Testis (tissue), 2 donors: ENCODE measurements at regions not wholly inside any gene's neighbourhood (a gene's known extent, or its start where the extent isn't known, plus 50 kb on each side); places are given as distances from the start of the nearest gene placed in this dataset.
"Not testable (repeated sequence)": the region's sequence is repeated elsewhere in the genome, so short reads cannot be mapped to it uniquely, and the experiment has no call there.

Experiments used
- POLR2A ChIP-seq: fragments of 450-650 bp; IDR thresholded peaks from one replicate; pipeline ENCODE4 v1.6.1; 2017; ENCODE audit warnings: antibody characterized with exemption, mild to moderate bottlenecking, moderate library complexity
- TF ChIP-seq, protein P1 (sequence below), 3 experiments: fragments of 450-650 bp in 2 of 3; fragments of 200-600 bp in 1 of 3; sonication (generic) in 1 of 3; IDR thresholded peaks; one replicate each; pipeline ENCODE4 v1.5.1; 2016 to 2019; ENCODE audit warnings: antibody characterized with exemption in 3 of 3, mild to moderate bottlenecking in 2 of 3, moderate library complexity in 1 of 3

GRCh38 chr9:41367301-41367700 lies 178.2 kb upstream of the ZNG1F start:
- TF ChIP-seq, protein P1, sequence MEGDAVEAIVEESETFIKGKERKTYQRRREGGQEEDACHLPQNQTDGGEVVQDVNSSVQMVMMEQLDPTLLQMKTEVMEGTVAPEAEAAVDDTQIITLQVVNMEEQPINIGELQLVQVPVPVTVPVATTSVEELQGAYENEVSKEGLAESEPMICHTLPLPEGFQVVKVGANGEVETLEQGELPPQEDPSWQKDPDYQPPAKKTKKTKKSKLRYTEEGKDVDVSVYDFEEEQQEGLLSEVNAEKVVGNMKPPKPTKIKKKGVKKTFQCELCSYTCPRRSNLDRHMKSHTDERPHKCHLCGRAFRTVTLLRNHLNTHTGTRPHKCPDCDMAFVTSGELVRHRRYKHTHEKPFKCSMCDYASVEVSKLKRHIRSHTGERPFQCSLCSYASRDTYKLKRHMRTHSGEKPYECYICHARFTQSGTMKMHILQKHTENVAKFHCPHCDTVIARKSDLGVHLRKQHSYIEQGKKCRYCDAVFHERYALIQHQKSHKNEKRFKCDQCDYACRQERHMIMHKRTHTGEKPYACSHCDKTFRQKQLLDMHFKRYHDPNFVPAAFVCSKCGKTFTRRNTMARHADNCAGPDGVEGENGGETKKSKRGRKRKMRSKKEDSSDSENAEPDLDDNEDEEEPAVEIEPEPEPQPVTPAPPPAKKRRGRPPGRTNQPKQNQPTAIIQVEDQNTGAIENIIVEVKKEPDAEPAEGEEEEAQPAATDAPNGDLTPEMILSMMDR (IDR thresholded peaks at IDR 0.05), result not testable (repeated sequence)
- not testable (repeated sequence) for TF ChIP-seq POLR2A
